OCI-LY1 (cell line): ENCODE measurements at regions not wholly inside any gene's neighbourhood (a gene's known extent, or its start where the extent isn't known, plus 50 kb on each side); places are given as distances from the start of the nearest gene placed in this dataset.

Experiments used
- EZH2 ChIP-seq: fragments of 200-600 bp; sonication (generic), shearing (Covaris generic); IDR thresholded peaks from 2 replicates; pipeline ENCODE4 v1.8.0; 2017; ENCODE audit warnings: borderline replicate concordance, mixed run types, mild to moderate bottlenecking, antibody characterized with exemption, low read length, moderate library complexity, mixed read lengths
- TF ChIP-seq, protein P1 (sequence below): fragments of 200-600 bp; sonication (generic), shearing (Covaris generic); IDR thresholded peaks from 2 replicates; pipeline ENCODE4 v1.5.1; 2017; ENCODE audit warnings: mild to moderate bottlenecking, antibody characterized with exemption, low read length, moderate library complexity, mixed read lengths

DNA sequence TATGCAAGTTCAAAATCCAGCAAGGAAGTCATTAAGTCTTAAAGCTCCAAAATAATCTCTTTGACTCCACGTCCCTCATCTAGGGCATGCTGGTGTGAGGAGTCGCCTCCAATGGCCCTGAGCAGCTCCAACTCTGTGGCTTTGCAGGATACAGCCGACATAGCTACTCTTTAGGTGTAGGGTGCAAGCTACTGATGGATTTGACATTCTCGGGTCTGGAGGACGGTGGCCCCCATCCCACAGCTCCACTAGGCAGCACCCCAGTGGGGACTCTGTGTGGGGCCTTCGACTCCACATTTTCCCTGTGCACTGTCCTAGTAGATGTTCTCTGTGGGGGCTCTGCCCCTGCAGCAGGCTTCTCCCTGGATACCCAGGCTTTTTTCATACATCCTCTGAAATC lies 333.2 kb upstream of the FGF13 start:
- TF ChIP-seq, protein P1, sequence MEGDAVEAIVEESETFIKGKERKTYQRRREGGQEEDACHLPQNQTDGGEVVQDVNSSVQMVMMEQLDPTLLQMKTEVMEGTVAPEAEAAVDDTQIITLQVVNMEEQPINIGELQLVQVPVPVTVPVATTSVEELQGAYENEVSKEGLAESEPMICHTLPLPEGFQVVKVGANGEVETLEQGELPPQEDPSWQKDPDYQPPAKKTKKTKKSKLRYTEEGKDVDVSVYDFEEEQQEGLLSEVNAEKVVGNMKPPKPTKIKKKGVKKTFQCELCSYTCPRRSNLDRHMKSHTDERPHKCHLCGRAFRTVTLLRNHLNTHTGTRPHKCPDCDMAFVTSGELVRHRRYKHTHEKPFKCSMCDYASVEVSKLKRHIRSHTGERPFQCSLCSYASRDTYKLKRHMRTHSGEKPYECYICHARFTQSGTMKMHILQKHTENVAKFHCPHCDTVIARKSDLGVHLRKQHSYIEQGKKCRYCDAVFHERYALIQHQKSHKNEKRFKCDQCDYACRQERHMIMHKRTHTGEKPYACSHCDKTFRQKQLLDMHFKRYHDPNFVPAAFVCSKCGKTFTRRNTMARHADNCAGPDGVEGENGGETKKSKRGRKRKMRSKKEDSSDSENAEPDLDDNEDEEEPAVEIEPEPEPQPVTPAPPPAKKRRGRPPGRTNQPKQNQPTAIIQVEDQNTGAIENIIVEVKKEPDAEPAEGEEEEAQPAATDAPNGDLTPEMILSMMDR, result no peak
- TF ChIP-seq EZH2, result no peak
